ENCODE measurements at regions not wholly inside any gene's neighbourhood (a gene's known extent, or its start where the extent isn't known, plus 50 kb on each side); places are given as distances from the start of the nearest gene placed in this dataset.
"Not testable (repeated sequence)": the region's sequence is repeated elsewhere in the genome, so short reads cannot be mapped to it uniquely, and the experiment has no call there.

GRCh38 chrX:117407449-117408150 is 709.0 kb downstream of the KLHL13 start:
- H3K27me3 ChIP-seq: no peaks in the 10 kb centered on the region
- H3K36me3 ChIP-seq: no peaks in the 10 kb centered on the region
- DNase-seq: no peak
- no peak overlapping the region for H3K27ac ChIP-seq
- WGBS (ENCODE audit: insufficient coverage, low coverage, low lambda C conversion rate, missing lambda C conversion rate): 72% methylated on average over 4 of the region's 4 CpGs
- TF ChIP-seq POLR2A (IDR thresholded peaks at IDR 0.05) (no peak), CTCF (IDR thresholded peaks at IDR 0.05) (no peak)
- no peak overlapping the region for H3K4me3 ChIP-seq
- ATAC-seq: no peak
- H3K4me1 ChIP-seq: no peaks in the 10 kb centered on the region
- intact Hi-C loops (cut with DNase I): no loop called here
- H3K9me3 ChIP-seq: no peaks in the 10 kb centered on the region

- ATAC-seq (no peak), DNase-seq (no peak)
- Histone ChIP-seq H3K4me3 (no peak overlapping the region), H3K27ac (no peak overlapping the region), H3K9me3 (no peaks in the 10 kb centered on the region), H3K36me3 (no peaks in the 10 kb centered on the region), H3K27me3 (no peaks in the 10 kb centered on the region), H3K4me1 (no peaks in the 10 kb centered on the region)
- 49% methylated on average over 2 of the region's 2 CpGs for WGBS (ENCODE audit: insufficient coverage, low coverage, low lambda C conversion rate, missing lambda C conversion rate)
- TF ChIP-seq CTCF (IDR thresholded peaks at IDR 0.05) (no peak), POLR2A (IDR thresholded peaks at IDR 0.05) (no peak)
- intact Hi-C loops (cut with DNase I): no loop called here
Observed at GRCh38 chrX:117400839-117401238, 715.8 kb downstream of the KLHL13 start.

GRCh38 chrX:117400005-117400404 is 716.6 kb downstream of the KLHL13 start:
- 37% methylated on average over 2 of the region's 2 CpGs for WGBS (ENCODE audit: insufficient coverage, low coverage, low lambda C conversion rate, missing lambda C conversion rate)
- Histone ChIP-seq H3K27me3 (no peaks in the 10 kb centered on the region), H3K4me1 (no peaks in the 10 kb centered on the region), H3K4me3 (no peak overlapping the region), H3K9me3 (no peaks in the 10 kb centered on the region), H3K27ac (no peak overlapping the region), H3K36me3 (no peaks in the 10 kb centered on the region)
- intact Hi-C loops (cut with DNase I): no loop called here
- TF ChIP-seq CTCF (IDR thresholded peaks at IDR 0.05) (no peak), POLR2A (IDR thresholded peaks at IDR 0.05) (no peak)
- ATAC-seq: no peak
- DNase-seq: no peak

- Histone ChIP-seq H3K4me1 (no peaks in the 10 kb centered on the region), H3K4me3 (no peak overlapping the region), H3K27me3 (no peaks in the 10 kb centered on the region), H3K36me3 (no peaks in the 10 kb centered on the region), H3K9me3 (no peaks in the 10 kb centered on the region), H3K27ac (no peak overlapping the region)
- ATAC-seq (no peak), DNase-seq (no peak)
- TF ChIP-seq POLR2A (IDR thresholded peaks at IDR 0.05) (no peak), CTCF (IDR thresholded peaks at IDR 0.05) (no peak)
- WGBS (ENCODE audit: insufficient coverage, low coverage, low lambda C conversion rate, missing lambda C conversion rate): 13% methylated on average over 2 of the region's 2 CpGs
- intact Hi-C loops (cut with DNase I): no loop called here
Observed at GRCh38 chrX:117397844-117398243, 718.8 kb downstream of the KLHL13 start.

- DNase-seq; H3K4me1 ChIP-seq; ATAC-seq; H3K4me3 ChIP-seq; H3K27ac ChIP-seq; H3K36me3 ChIP-seq; H3K27me3 ChIP-seq; intact Hi-C loops (cut with DNase I); H3K9me3 ChIP-seq: not testable (repeated sequence)
- 90% methylated on average over 2 of the region's 33 CpGs for WGBS (ENCODE audit: insufficient coverage, low coverage, low lambda C conversion rate, missing lambda C conversion rate)
Observed at GRCh38 chrX:117394506-117395070, 722.0 kb downstream of the KLHL13 start.

- H3K27me3 ChIP-seq; H3K4me3 ChIP-seq; H3K27ac ChIP-seq; H3K36me3 ChIP-seq; ATAC-seq; intact Hi-C loops (cut with DNase I); H3K4me1 ChIP-seq; DNase-seq; H3K9me3 ChIP-seq: not testable (repeated sequence)
- WGBS (ENCODE audit: insufficient coverage, low coverage, low lambda C conversion rate, missing lambda C conversion rate): 79% methylated on average over 2 of the region's 5 CpGs
Observed at GRCh38 chrX:117392360-117392759, 724.2 kb downstream of the KLHL13 start.

Measured in right lobe of liver (tissue), 6 donors.